ENCODE measurements at regions not wholly inside any gene's neighbourhood (a gene's known extent, or its start where the extent isn't known, plus 50 kb on each side); places are given as distances from the start of the nearest gene placed in this dataset.

DNA sequence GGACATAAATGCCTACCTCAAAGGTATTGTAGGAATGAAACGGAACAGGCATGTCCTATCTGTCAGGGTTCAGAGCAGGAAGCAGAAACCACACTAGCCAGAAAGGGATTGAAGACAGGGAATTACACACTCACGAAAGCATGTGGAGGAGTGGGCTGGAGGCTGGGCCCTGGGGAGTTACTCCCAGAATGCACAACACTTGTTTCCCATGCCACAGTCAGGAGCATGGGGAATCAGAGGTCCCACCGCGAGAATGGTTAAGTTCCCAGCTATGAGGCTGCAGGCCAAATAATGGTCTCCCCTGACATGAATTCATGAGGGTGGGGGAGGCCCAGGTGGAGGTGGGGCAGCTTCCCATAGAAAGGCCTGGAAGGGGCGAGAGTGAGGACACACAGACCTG, 212.7 kb downstream of the HERPUD2 start:
- no TSS peak for BruUV-seq (replicated peaks)
- no peak for TF ChIP-seq GATA2 (IDR thresholded peaks at IDR 0.05; ENCODE audit: insufficient read depth, insufficient read length, low read depth, low read length)
- no peak for TF ChIP-seq POLR2AphosphoS5 (IDR thresholded peaks at IDR 0.05; ENCODE audit: insufficient read depth, low read depth, low read length)
- TF ChIP-seq MYC (IDR thresholded peaks at IDR 0.05; ENCODE audit: low read depth, low read length) = no peak
- TF ChIP-seq, protein P1, sequence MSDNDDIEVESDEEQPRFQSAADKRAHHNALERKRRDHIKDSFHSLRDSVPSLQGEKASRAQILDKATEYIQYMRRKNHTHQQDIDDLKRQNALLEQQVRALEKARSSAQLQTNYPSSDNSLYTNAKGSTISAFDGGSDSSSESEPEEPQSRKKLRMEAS (IDR thresholded peaks at IDR 0.05; ENCODE audit: insufficient read depth, insufficient read length) = no peak
- TF ChIP-seq, protein P2, sequence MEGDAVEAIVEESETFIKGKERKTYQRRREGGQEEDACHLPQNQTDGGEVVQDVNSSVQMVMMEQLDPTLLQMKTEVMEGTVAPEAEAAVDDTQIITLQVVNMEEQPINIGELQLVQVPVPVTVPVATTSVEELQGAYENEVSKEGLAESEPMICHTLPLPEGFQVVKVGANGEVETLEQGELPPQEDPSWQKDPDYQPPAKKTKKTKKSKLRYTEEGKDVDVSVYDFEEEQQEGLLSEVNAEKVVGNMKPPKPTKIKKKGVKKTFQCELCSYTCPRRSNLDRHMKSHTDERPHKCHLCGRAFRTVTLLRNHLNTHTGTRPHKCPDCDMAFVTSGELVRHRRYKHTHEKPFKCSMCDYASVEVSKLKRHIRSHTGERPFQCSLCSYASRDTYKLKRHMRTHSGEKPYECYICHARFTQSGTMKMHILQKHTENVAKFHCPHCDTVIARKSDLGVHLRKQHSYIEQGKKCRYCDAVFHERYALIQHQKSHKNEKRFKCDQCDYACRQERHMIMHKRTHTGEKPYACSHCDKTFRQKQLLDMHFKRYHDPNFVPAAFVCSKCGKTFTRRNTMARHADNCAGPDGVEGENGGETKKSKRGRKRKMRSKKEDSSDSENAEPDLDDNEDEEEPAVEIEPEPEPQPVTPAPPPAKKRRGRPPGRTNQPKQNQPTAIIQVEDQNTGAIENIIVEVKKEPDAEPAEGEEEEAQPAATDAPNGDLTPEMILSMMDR (IDR thresholded peaks at IDR 0.05; ENCODE audit: extremely low read depth in 1 of 2, insufficient read depth in 1 of 2, low read depth in 1 of 2, low read length in 2 of 2) = no peak
- no peak for TF ChIP-seq JUN (IDR thresholded peaks at IDR 0.05; ENCODE audit: borderline replicate concordance, insufficient read depth, insufficient read length, low read depth)
- TF ChIP-seq POLR2A (IDR thresholded peaks at IDR 0.05; ENCODE audit: low read depth, low read length) = no peak
- TF ChIP-seq FOS (IDR thresholded peaks at IDR 0.05; ENCODE audit: borderline replicate concordance, insufficient read depth, low read length) = no peak
- TF ChIP-seq EZH2 (IDR thresholded peaks at IDR 0.05; ENCODE audit: borderline replicate concordance, low read depth, low read length, severe bottlenecking) = no peak
- Histone ChIP-seq H3K9me1 (replicated peaks; ENCODE audit: control insufficient read depth, extremely low read depth, insufficient read depth, low read length) (no peaks in the 10 kb centered on the region), H3K79me2 (ENCODE audit: control insufficient read depth, insufficient read depth, low read length) (no peaks in the 10 kb centered on the region), H3K9ac (replicated peaks; ENCODE audit: extremely low read depth, insufficient read depth, low read length) (no peak overlapping the region), H2AFZ (ENCODE audit: low read depth, low read length) (no peak overlapping the region), H3K27me3 (ENCODE audit: control insufficient read depth in 2 of 2, insufficient read depth in 2 of 2, low read length in 2 of 2) (peaks cover 0 to 3% of the 10 kb centered on the region in 2 experiments), H3K27ac (ENCODE audit: insufficient read depth, low read depth, low read length) (no peak overlapping the region), H3K9me3 (replicated peaks; ENCODE audit: control insufficient read depth, insufficient read depth, low read length) (no peaks in the 10 kb centered on the region), H3K4me3 (replicated peaks in 1 of 3; ENCODE audit: insufficient read depth in 1 of 3, low read depth in 1 of 3, low read length in 3 of 3) (no peak overlapping the region), H3K4me1 (ENCODE audit: control insufficient read depth, extremely low read depth, insufficient read depth, low read length) (no peaks in the 10 kb centered on the region), H3K36me3 (ENCODE audit: control insufficient read depth in 2 of 2, extremely low read depth in 1 of 2, insufficient read depth in 2 of 2, low read length in 2 of 2) (no peaks in the 10 kb centered on the region), H4K20me1 (replicated peaks; ENCODE audit: control insufficient read depth, extremely low read depth, insufficient read depth, low read length) (no peaks in the 10 kb centered on the region), H3K4me2 (ENCODE audit: insufficient read depth, low read length) (no peak overlapping the region)
- no peak for DNase-seq (ENCODE audit: low read depth, low spot score)
- dilution Hi-C loops (cut with MboI; ENCODE audit: extremely low pct_ligation_motif_present, low sequenced_read_pairs) (no loop called here), intact Hi-C loops (cut with micrococcal nuclease) (no loop called here)
- POLR2A ChIA-PET = no interaction called here
- CTCF ChIA-PET = no interaction called here
- FAIRE-seq = no peak
